Panc1 (cell line): ENCODE measurements at regions not wholly inside any gene's neighbourhood (a gene's known extent, or its start where the extent isn't known, plus 50 kb on each side); places are given as distances from the start of the nearest gene placed in this dataset.

ENCODE experiments used
- ATAC-seq: fragments of 200-7000 bp; cut with Tn5 transposase; 2 replicates; pipeline ENCODE4 v1.9.1; 2020; ENCODE audit warnings: mild to moderate bottlenecking, moderate library complexity
- BruUV-seq: library from RNA; stranded (reverse); fragments of 400-500 nt; replicated peaks from 2 replicates; lab custom pipeline; 2021; lab: Mats Ljungman, UMichigan
- CTCF ChIA-PET: fragments of 300-600 bp; sonication (Branson Sonifier 250); formaldehyde crosslinking; loops from one replicate; lab custom pipeline; 2022; ENCODE audit warnings: antibody characterized with exemption; lab: Charles Lee
- POLR2A ChIA-PET: fragments of 300-600 bp; sonication (Branson Sonifier 250); formaldehyde crosslinking; loops from one replicate; lab custom pipeline; 2022; ENCODE audit warnings: antibody characterized with exemption; lab: Charles Lee
- DNase-seq: peaks from one replicate; pipeline ENCODE4 v3.0.0-alpha.2; 2010; ENCODE audit warnings: low read depth, low spot score
- H3K27ac ChIP-seq: 2 replicates; pipeline ENCODE4 v1.5.1; 2011; ENCODE audit warnings: mild to moderate bottlenecking, low read length, inconsistent platforms
- H3K27me3 ChIP-seq: fragments of 200-500 bp; sonication (Bioruptor generic); 2 replicates; pipeline ENCODE4 v1.6.0; 2014; ENCODE audit warnings: low read length, inconsistent platforms; ENCODE audit not compliant: control insufficient read depth, insufficient read depth
- H3K36me3 ChIP-seq: fragments of 200-500 bp; sonication (Bioruptor generic); 2 replicates; pipeline ENCODE4 v1.5.1; 2014; ENCODE audit warnings: inconsistent platforms, mild to moderate bottlenecking, low read length, moderate library complexity; ENCODE audit not compliant: control insufficient read depth, insufficient read depth
- H3K4me1 ChIP-seq: 2 replicates; pipeline ENCODE4 v1.5.1; 2011; ENCODE audit warnings: inconsistent platforms, mild to moderate bottlenecking, low read length, moderate library complexity; ENCODE audit not compliant: control insufficient read depth, insufficient read depth
- H3K4me3 ChIP-seq, 2 experiments: 2 replicates each; pipeline ENCODE4 v1.5.1; 2011 to 2012; ENCODE audit warnings: low read depth in 2 of 2, low read length in 2 of 2, mild to moderate bottlenecking in 2 of 2, inconsistent platforms in 1 of 2, moderate library complexity in 1 of 2
- H3K9me3 ChIP-seq: fragments of 200-500 bp; sonication (Bioruptor generic); 2 replicates; pipeline ENCODE4 v1.5.1; 2014; ENCODE audit warnings: low read depth, mild to moderate bottlenecking, inconsistent platforms, low read length, moderate library complexity; ENCODE audit not compliant: control insufficient read depth, insufficient read depth
- POLR2AphosphoS5 ChIP-seq: IDR thresholded peaks from 2 replicates; pipeline ENCODE4 v1.6.1; 2012; ENCODE audit warnings: mild to moderate bottlenecking, low read depth, low read length, moderate library complexity
- SIN3A ChIP-seq: IDR thresholded peaks from 2 replicates; pipeline ENCODE4 v1.6.1; 2012; ENCODE audit warnings: low read depth, mild to moderate bottlenecking, low read length, moderate library complexity, borderline replicate concordance; ENCODE audit not compliant: insufficient read depth
- TCF7L2 ChIP-seq: IDR thresholded peaks from 2 replicates; pipeline ENCODE4 v1.6.1; 2011; ENCODE audit warnings: mild to moderate bottlenecking, low read depth, low read length, inconsistent platforms
- in situ Hi-C: cut with HindIII; loops from 2 replicates; pipeline ENCODE4 v1.10.0; 2016; ENCODE audit warnings: low sequenced_read_pairs, low pct_unique_long_range_greater_than_20kb
- intact Hi-C: fragments of 100-400 bp; cut with micrococcal nuclease; formaldehyde crosslinking; loops from one replicate; pipeline ENCODE4 v1.10.0; 2022; ENCODE audit not compliant: unreplicated experiment
- TF ChIP-seq, protein P1 (sequence below): fragments of 450-650 bp; IDR thresholded peaks from 2 replicates; pipeline ENCODE4 v1.5.1; 2017; ENCODE audit warnings: mild to moderate bottlenecking
- TF ChIP-seq, protein P2 (sequence below), 2 experiments: IDR thresholded peaks; 2 replicates each; pipeline ENCODE4 v1.6.1; 2011 to 2012; ENCODE audit warnings: low read depth in 2 of 2, control low read depth in 1 of 2, low read length in 1 of 2, mild to moderate bottlenecking in 1 of 2, moderate library complexity in 1 of 2; ENCODE audit not compliant: insufficient read depth in 1 of 2

DNA sequence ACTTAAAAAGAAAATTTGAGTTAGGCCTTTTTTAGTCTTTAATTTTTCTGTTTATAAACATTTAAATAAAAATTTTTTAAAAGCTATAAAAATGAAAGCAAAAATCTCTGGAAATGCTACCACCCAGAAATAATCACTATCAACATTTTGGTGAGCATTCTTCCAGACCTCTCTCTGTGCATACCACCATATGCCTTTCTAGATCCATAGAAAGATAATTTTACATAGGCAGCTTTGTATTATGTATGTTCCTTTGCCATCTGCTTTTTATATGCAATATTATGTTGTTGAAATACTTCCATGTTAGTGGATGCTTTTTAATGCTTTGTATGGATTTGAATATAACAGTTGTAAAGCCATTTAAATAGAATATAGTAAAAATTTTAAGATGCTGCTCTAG is 496.7 kb upstream of the HTR1E start:
- intact Hi-C loops (loop anchor here (2.0 kb wide), 1 partner anchor 16 kb away; no protein-coding TSS in a partner anchor), in situ Hi-C loops (no loop called here)

DNA sequence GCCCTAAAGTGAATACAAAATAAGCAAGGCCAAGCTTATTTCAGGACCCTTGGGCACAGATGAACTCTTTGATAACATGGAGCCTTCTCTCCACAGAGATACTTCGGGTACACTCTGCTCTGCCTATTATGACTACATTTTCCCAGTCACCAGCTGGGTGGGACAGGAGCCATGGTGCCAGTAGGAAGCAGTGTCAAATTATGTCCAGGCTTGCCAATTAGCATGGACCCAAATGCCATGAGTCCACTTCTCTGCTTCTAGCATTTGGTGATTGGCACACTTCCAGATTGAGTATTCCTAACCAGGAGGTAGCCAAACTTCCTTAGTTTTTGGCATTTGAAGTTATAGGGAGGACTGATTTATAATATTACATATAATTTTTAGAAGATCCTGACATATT is 513.8 kb upstream of the HTR1E start:
- no peak for DNase-seq
- Histone ChIP-seq H3K36me3 (no peaks in the 10 kb centered on the region), H3K9me3 (no peaks in the 10 kb centered on the region), H3K4me1 (no peaks in the 10 kb centered on the region), H3K4me3 (no peak overlapping the region), H3K27ac (no peak overlapping the region), H3K27me3 (no peaks in the 10 kb centered on the region)
- CTCF ChIA-PET = no interaction called here
- intact Hi-C loops = no loop called here
- POLR2A ChIA-PET = no interaction called here
- TF ChIP-seq POLR2AphosphoS5 (no peak), SIN3A (no peak), TCF7L2 (no peak)
- TF ChIP-seq, protein P1, sequence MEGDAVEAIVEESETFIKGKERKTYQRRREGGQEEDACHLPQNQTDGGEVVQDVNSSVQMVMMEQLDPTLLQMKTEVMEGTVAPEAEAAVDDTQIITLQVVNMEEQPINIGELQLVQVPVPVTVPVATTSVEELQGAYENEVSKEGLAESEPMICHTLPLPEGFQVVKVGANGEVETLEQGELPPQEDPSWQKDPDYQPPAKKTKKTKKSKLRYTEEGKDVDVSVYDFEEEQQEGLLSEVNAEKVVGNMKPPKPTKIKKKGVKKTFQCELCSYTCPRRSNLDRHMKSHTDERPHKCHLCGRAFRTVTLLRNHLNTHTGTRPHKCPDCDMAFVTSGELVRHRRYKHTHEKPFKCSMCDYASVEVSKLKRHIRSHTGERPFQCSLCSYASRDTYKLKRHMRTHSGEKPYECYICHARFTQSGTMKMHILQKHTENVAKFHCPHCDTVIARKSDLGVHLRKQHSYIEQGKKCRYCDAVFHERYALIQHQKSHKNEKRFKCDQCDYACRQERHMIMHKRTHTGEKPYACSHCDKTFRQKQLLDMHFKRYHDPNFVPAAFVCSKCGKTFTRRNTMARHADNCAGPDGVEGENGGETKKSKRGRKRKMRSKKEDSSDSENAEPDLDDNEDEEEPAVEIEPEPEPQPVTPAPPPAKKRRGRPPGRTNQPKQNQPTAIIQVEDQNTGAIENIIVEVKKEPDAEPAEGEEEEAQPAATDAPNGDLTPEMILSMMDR = no peak
- TF ChIP-seq, protein P2, sequence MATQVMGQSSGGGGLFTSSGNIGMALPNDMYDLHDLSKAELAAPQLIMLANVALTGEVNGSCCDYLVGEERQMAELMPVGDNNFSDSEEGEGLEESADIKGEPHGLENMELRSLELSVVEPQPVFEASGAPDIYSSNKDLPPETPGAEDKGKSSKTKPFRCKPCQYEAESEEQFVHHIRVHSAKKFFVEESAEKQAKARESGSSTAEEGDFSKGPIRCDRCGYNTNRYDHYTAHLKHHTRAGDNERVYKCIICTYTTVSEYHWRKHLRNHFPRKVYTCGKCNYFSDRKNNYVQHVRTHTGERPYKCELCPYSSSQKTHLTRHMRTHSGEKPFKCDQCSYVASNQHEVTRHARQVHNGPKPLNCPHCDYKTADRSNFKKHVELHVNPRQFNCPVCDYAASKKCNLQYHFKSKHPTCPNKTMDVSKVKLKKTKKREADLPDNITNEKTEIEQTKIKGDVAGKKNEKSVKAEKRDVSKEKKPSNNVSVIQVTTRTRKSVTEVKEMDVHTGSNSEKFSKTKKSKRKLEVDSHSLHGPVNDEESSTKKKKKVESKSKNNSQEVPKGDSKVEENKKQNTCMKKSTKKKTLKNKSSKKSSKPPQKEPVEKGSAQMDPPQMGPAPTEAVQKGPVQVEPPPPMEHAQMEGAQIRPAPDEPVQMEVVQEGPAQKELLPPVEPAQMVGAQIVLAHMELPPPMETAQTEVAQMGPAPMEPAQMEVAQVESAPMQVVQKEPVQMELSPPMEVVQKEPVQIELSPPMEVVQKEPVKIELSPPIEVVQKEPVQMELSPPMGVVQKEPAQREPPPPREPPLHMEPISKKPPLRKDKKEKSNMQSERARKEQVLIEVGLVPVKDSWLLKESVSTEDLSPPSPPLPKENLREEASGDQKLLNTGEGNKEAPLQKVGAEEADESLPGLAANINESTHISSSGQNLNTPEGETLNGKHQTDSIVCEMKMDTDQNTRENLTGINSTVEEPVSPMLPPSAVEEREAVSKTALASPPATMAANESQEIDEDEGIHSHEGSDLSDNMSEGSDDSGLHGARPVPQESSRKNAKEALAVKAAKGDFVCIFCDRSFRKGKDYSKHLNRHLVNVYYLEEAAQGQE (IDR thresholded peaks at IDR 0.05; ENCODE audit: insufficient read depth in 1 of 2, low read depth in 2 of 2, low read length in 1 of 2) = no peak
- ATAC-seq = no peak
- BruUV-seq = no TSS peak
- in situ Hi-C loops = no loop called here

More for the DNA sequence above, 496.7 kb upstream of the HTR1E start:
- H3K27ac ChIP-seq = no peak overlapping the region
- BruUV-seq = no TSS peak
- no peak overlapping the region for H3K4me3 ChIP-seq
- ATAC-seq (no peak), DNase-seq (no peak)
- ChIA-PET POLR2A (no interaction called here), CTCF (no interaction called here)
- no peak for TF ChIP-seq POLR2AphosphoS5
- TF ChIP-seq, protein P2 (IDR thresholded peaks at IDR 0.05; ENCODE audit: insufficient read depth in 1 of 2, low read depth in 2 of 2, low read length in 1 of 2) = no peak
- no peak for TF ChIP-seq SIN3A
- no peak for TF ChIP-seq TCF7L2
- TF ChIP-seq, protein P1 = no peak
- H3K9me3 ChIP-seq = no peaks in the 10 kb centered on the region
- H3K27me3 ChIP-seq = no peaks in the 10 kb centered on the region
- H3K36me3 ChIP-seq = no peaks in the 10 kb centered on the region
- H3K4me1 ChIP-seq = no peaks in the 10 kb centered on the region
